Right atrium auricular region (tissue), 2 donors: ENCODE measurements at regions not wholly inside any gene's neighbourhood (a gene's known extent, or its start where the extent isn't known, plus 50 kb on each side); places are given as distances from the start of the nearest gene placed in this dataset.
A peak's percentile ranks its signal among the peaks of the same experiment; 100 is the strongest.

ENCODE experiments used
- DNase-seq: peaks from one replicate; pipeline ENCODE4 v3.0.0-alpha.2; 2019; ENCODE audit warnings: low spot score
- H3K27ac ChIP-seq, 2 donors: fragments of 200-600 bp; sonication (generic); 1 replicate in 1 of 2; 2 replicates in 1 of 2; pipeline ENCODE4 v1.5.1; 2016 to 2019
- H3K27me3 ChIP-seq, 2 donors: fragments of 200-600 bp; sonication (generic); one replicate each; pipeline versions ENCODE4 v1.5.1 to v1.6.0; 2017 to 2019
- H3K36me3 ChIP-seq: fragments of 200-600 bp; sonication (generic); one replicate; pipeline ENCODE4 v1.5.1; 2016
- H3K4me1 ChIP-seq, 2 donors: fragments of 200-600 bp; sonication (generic); one replicate each; pipeline versions ENCODE4 v1.5.1 to v1.6.0; 2017 to 2019
- H3K4me3 ChIP-seq, 2 donors: fragments of 200-600 bp; sonication (generic); 1 replicate in 1 of 2; 2 replicates in 1 of 2; pipeline ENCODE4 v1.5.1; 2017 to 2019; ENCODE audit warnings: mild to moderate bottlenecking in 1 of 2, moderate library complexity in 1 of 2
- H3K9me3 ChIP-seq, 2 donors: fragments of 200-600 bp; sonication (generic); one replicate each; pipeline ENCODE4 v1.5.1; 2019
- TF ChIP-seq, protein P1 (sequence below), 2 donors: fragments of 200-600 bp; sonication (generic); IDR thresholded peaks; one replicate each; pipeline ENCODE4 v1.5.1; 2019; ENCODE audit warnings: antibody characterized with exemption in 2 of 2

DNA sequence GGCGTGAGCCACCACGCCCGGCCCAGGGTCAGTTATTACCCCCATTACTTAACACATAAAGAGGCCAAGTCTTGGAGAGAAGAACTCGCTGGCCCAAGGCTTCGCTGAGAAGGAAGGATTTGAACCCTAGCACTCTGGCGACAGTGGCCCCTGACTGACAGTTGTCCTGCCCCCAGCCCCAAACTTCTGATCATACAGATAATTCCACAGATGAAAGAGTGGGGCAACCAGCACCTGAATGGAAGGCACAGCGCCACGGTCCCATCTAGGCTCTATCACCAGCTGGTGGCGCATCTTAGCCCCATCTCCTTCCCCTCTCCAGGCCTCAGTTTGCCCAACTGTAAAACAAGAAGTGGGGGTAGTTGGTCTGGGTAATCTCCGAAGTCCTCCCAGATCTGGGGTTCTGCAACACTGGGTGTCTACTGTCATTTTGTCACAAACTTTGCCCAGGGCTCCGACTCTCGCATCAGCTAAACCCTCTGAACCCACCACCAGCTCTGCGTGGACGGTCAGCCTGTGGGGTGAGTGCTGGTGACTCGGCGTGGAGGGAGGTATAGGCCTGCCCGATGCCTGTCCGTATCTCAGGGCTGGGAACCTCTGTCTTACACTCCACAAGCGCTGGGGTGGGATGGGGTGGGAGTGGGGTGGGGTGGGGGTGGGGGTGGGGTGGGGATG is 209.3 kb downstream of the C9orf50 start:
- Histone ChIP-seq H3K4me1 (peaks cover 0 to 32% of the 10 kb centered on the region in 2 donors), H3K4me3 (no peak overlapping the region), H3K36me3 (no peaks in the 10 kb centered on the region), H3K27me3 (no peaks in the 10 kb centered on the region), H3K27ac (peak overlapping the region; percentile 98 to 99), H3K9me3 (no peaks in the 10 kb centered on the region)
- DNase-seq = no peak
- TF ChIP-seq, protein P1, sequence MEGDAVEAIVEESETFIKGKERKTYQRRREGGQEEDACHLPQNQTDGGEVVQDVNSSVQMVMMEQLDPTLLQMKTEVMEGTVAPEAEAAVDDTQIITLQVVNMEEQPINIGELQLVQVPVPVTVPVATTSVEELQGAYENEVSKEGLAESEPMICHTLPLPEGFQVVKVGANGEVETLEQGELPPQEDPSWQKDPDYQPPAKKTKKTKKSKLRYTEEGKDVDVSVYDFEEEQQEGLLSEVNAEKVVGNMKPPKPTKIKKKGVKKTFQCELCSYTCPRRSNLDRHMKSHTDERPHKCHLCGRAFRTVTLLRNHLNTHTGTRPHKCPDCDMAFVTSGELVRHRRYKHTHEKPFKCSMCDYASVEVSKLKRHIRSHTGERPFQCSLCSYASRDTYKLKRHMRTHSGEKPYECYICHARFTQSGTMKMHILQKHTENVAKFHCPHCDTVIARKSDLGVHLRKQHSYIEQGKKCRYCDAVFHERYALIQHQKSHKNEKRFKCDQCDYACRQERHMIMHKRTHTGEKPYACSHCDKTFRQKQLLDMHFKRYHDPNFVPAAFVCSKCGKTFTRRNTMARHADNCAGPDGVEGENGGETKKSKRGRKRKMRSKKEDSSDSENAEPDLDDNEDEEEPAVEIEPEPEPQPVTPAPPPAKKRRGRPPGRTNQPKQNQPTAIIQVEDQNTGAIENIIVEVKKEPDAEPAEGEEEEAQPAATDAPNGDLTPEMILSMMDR (IDR thresholded peaks at IDR 0.05) = no peak

DNA sequence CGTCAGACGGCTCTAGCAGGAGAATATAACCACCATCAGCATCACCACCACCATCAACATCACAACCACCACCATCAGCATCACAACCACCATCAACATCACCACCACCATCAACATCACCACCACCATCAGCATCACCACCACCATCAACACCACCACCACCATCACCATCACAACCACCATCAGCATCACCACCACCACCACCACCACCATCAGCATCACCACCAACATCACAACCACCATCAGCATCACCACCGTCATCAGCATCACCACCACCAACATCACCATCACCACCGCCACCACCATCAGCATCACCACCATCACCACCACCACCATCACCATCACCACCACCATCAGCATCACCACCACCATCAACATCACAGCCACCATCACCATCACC is 210.7 kb downstream of the C9orf50 start:
- H3K4me1 ChIP-seq = peaks cover 0 to 30% of the 10 kb centered on the region in 2 donors
- no peaks in the 10 kb centered on the region for H3K36me3 ChIP-seq
- no peaks in the 10 kb centered on the region for H3K9me3 ChIP-seq
- no peak for DNase-seq
- no peak overlapping the region for H3K27ac ChIP-seq
- no peaks in the 10 kb centered on the region for H3K27me3 ChIP-seq
- no peak overlapping the region for H3K4me3 ChIP-seq
- TF ChIP-seq, protein P1 (IDR thresholded peaks at IDR 0.05) = no peak

DNA sequence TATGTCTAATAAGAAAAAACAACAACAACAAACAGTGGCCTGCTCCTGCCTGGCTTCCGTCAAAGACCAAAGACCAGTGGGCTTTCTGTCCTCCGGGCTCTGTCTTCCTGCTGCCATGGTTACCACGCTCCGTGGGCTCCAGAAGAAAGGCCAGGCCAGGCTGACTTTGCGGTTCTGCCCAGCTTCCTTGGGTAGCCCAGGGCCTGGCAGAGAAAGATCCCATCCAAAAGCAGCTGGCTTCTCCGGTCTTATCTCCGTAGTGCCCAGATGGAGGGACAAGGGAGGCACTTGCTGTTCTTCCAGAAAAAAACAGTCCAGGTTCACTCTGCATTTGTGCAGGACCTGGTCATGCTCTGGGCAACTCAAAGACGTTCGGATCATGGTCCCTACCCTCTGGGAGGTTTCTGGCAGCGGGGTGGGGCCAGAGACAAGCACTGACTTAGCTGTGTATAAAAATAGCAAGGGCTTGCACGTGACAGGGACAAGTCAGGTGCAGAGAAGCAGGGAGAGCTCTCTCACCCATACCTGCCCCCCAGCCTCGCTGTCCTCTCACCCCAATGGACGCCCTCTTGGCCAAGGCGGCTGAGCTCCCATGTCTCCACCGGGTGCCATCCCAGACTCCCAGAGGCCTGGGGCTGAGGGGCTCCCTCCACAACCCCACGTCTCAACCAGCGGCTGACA is 212.2 kb downstream of the C9orf50 start:
- H3K4me1 ChIP-seq = peaks cover 0 to 16% of the 10 kb centered on the region in 2 donors
- H3K4me3 ChIP-seq = no peak overlapping the region
- peak overlapping the region; percentile 69 to 70 for H3K27ac ChIP-seq
- H3K36me3 ChIP-seq = no peaks in the 10 kb centered on the region
- TF ChIP-seq, protein P1 (IDR thresholded peaks at IDR 0.05) = peak in 1 of 2 donors; percentile 26
- H3K9me3 ChIP-seq = no peaks in the 10 kb centered on the region
- H3K27me3 ChIP-seq = no peaks in the 10 kb centered on the region
- no peak for DNase-seq

DNA sequence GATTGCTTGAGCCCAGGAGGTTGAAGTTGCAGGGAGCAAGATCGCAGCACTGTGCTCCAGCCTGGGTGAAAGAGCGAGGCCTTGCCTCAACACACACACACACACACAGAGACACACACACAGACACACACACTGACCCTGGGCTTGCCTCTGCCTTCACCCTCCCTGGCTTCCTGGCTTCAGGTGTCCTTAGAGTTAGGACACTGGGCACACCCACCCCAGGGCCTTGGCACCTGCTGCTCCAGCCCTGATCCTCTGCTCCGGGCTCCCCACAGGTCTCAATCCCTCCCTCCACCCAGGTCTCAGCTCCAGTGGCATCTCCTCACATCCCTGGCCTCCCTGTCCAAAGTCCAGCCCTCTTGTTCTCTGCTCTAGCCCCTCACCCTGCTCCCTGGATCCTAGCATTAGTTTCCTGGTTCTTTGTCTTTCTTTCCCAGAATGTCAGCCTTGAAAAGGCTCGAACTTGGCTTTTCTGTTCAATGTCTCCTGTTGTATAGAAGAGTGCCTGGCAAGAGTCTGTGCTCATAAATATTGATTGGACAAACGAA is 212.9 kb downstream of the C9orf50 start:
- TF ChIP-seq, protein P1 (IDR thresholded peaks at IDR 0.05) = no peak
- DNase-seq = no peak

DNA sequence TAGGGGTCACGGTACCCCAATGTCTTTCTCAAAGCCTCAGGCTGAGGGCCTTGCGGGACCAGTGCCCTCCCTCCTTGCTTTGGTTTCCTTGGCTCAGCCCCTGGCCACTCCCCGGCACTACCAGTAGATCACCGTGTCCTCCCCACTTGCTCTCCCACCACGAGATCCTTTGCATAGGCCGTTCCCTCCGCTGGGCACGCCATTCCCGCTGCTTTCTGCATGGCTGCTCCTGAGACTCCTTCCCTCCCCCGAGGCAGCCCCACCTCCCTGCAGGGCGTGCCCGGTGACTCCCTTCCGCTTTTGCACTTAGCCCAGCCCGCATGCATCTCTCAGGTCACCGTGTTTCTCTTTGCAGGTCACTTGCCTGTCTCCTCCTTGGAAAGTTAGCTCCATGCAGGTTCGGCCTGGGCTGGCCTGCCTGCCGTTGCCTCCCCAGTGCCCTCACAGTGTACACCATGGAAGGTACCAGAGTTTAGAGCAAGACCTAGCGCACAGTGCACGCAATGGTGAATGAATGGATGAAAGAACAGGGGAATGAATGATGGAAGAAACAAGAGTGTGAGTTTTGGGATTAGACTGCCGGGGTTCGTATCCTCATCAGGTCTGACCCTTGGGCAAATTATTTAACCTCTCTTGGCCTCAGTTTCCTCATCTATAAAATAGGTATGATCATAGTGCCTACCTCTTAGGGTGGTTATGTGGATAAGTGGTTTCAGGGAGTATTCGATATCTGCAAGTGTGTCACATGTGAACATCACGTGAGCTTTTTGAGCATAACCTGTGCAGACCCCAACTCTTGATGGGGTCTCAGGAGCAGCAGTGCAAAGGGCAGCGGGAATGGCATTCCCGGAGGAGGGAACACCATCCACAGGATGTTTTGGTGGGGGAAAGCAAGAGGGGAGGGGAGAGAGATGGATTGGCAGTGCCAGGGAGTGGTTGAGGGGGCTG is 214.3 kb downstream of the C9orf50 start:
- DNase-seq = no peak
- peaks cover 0 to 26% of the 10 kb centered on the region in 2 donors for H3K4me1 ChIP-seq
- no peak overlapping the region for H3K27ac ChIP-seq
- H3K9me3 ChIP-seq = no peaks in the 10 kb centered on the region
- H3K4me3 ChIP-seq = no peak overlapping the region
- TF ChIP-seq, protein P1 (IDR thresholded peaks at IDR 0.05) = no peak
- no peaks in the 10 kb centered on the region for H3K27me3 ChIP-seq
- no peaks in the 10 kb centered on the region for H3K36me3 ChIP-seq

More for the DNA sequence above, 212.9 kb downstream of the C9orf50 start:
- peak overlapping the region; percentile 69 to 70 for H3K27ac ChIP-seq
- H3K9me3 ChIP-seq = no peaks in the 10 kb centered on the region
- no peak overlapping the region for H3K4me3 ChIP-seq
- no peaks in the 10 kb centered on the region for H3K36me3 ChIP-seq
- peaks cover 0 to 23% of the 10 kb centered on the region in 2 donors for H3K4me1 ChIP-seq
- no peaks in the 10 kb centered on the region for H3K27me3 ChIP-seq
